HepG2 (cell line): ENCODE measurements at regions not wholly inside any gene's neighbourhood (a gene's known extent, or its start where the extent isn't known, plus 50 kb on each side); places are given as distances from the start of the nearest gene placed in this dataset.

Experiments
- ATAC-seq: fragments of 200-7000 bp; cut with Tn5 transposase; 3 replicates; pipeline ENCODE4 v1.9.1; 2020; ENCODE audit warnings: mild to moderate bottlenecking, moderate library complexity
- BruUV-seq: library from RNA; stranded (reverse); fragments of 400-500 nt; replicated peaks from 2 replicates; lab custom pipeline; 2021; lab: Mats Ljungman, UMichigan
- CTCF ChIA-PET: fragments of 300-600 bp; formaldehyde crosslinking; extraction: SDS; loops from one replicate; lab custom pipeline; 2021; ENCODE audit warnings: low total read pairs, inconsistent platforms, low intra/inter-chr PET ratio; lab: Yijun Ruan, JAX
- POLR2A ChIA-PET: fragments of 350-600 bp; sonication (Branson Sonifier 250); formaldehyde crosslinking; loops from one replicate; lab custom pipeline; 2020; ENCODE audit warnings: antibody characterized with exemption, inconsistent platforms; lab: Yijun Ruan, JAX
- DNase-seq: peaks from one replicate; pipeline ENCODE4 v3.0.0-alpha.2; 2015; ENCODE audit warnings: low spot score
- FAIRE-seq: peaks from 3 replicates; lab custom pipeline; 2011; peaks lifted over from hg19 to GRCh38; lab: Jason Lieb, UNC
- H2AFZ ChIP-seq: one replicate; pipeline ENCODE4 v1.6.1; 2011; ENCODE audit warnings: low read length, inconsistent platforms
- H3K27ac ChIP-seq: fragments of 300-600 bp; 3 replicates; pipeline ENCODE4 v1.8.0; 2011; ENCODE audit warnings: mixed run types, mild to moderate bottlenecking, mixed read lengths, low read length, inconsistent platforms; ENCODE audit not compliant: insufficient read depth; ENCODE audit errors: extremely low read length
- H3K27me3 ChIP-seq, 2 experiments: fragments of 200-600 bp in 1 of 2; 2 replicates in 1 of 2; 3 replicates in 1 of 2; pipeline versions ENCODE4 v1.6.0 to v1.8.0; 2011; ENCODE audit warnings: low read length in 2 of 2, mild to moderate bottlenecking in 2 of 2, moderate library complexity in 2 of 2, inconsistent platforms in 1 of 2; ENCODE audit not compliant: insufficient read depth in 2 of 2, control insufficient read depth in 1 of 2
- H3K36me3 ChIP-seq, 2 experiments: fragments of 200-600 bp in 1 of 2; replicated peaks in 1 of 2; 2 replicates in 1 of 2; 3 replicates in 1 of 2; pipeline versions ENCODE4 v1.5.1 to v1.8.0; 2011; ENCODE audit warnings: low read length in 2 of 2, inconsistent platforms in 1 of 2; ENCODE audit not compliant: insufficient read depth in 2 of 2, control insufficient read depth in 1 of 2
- H3K4me1 ChIP-seq: 2 replicates; pipeline ENCODE4 v1.5.1; 2012; ENCODE audit warnings: low read length, inconsistent platforms; ENCODE audit not compliant: insufficient read depth
- H3K4me2 ChIP-seq: 2 replicates; pipeline ENCODE4 v1.6.0; 2011; ENCODE audit warnings: low read depth, low read length, inconsistent platforms
- H3K4me3 ChIP-seq, 3 experiments: fragments of 200-600 bp in 1 of 3; sonication (generic), shearing (Covaris generic) in 1 of 3; replicated peaks in 1 of 3; 2 replicates each; pipeline ENCODE4 v1.5.1; 2011 to 2016; ENCODE audit warnings: low read length in 3 of 3, inconsistent platforms in 2 of 3, low read depth in 2 of 3, mild to moderate bottlenecking in 2 of 3, control low read depth in 1 of 3, mixed read lengths in 1 of 3; ENCODE audit not compliant: insufficient read depth in 1 of 3
- H3K79me2 ChIP-seq: one replicate; pipeline ENCODE4 v1.6.1; 2011; ENCODE audit warnings: low read length, inconsistent platforms; ENCODE audit not compliant: insufficient read depth
- H3K9ac ChIP-seq: 2 replicates; pipeline ENCODE4 v1.6.0; 2011; ENCODE audit warnings: mild to moderate bottlenecking, low read depth, low read length, inconsistent platforms; ENCODE audit not compliant: insufficient read depth
- H3K9me3 ChIP-seq: 2 replicates; pipeline ENCODE4 v1.5.1; 2012; ENCODE audit warnings: mild to moderate bottlenecking, low read length
- H4K20me1 ChIP-seq: 2 replicates; pipeline ENCODE4 v1.6.0; 2011; ENCODE audit warnings: inconsistent platforms, mild to moderate bottlenecking, low read length, moderate library complexity; ENCODE audit not compliant: insufficient read depth
- CEBPB ChIP-seq: IDR thresholded peaks from 2 replicates; pipeline ENCODE4 v1.6.1; 2011; ENCODE audit warnings: low read depth, low read length, improper control_type of control experiment, borderline replicate concordance
- CEBPG ChIP-seq: IDR thresholded peaks from 2 replicates; pipeline ENCODE4 v1.6.1; 2016
- GABPB1 ChIP-seq: IDR thresholded peaks from 2 replicates; pipeline ENCODE4 v1.6.1; 2016; ENCODE audit warnings: mild to moderate bottlenecking, missing genetic modification reagents, moderate library complexity, missing compliant biosample characterization
- NR2F2 ChIP-seq: IDR thresholded peaks from 2 replicates; pipeline ENCODE4 v1.6.1; 2012; ENCODE audit warnings: low read depth, inconsistent platforms, borderline replicate concordance
- SAFB2 ChIP-seq: sonication (generic); formaldehyde crosslinking; IDR thresholded peaks from 2 replicates; pipeline ENCODE4 v1.5.1; 2020; ENCODE audit warnings: missing genetic modification reagents, low read depth, mild to moderate bottlenecking, borderline replicate concordance
- SIN3B ChIP-seq: fragments of 150-350 bp; IDR thresholded peaks from 2 replicates; pipeline ENCODE4 v1.6.1; 2014; ENCODE audit warnings: low read length
- TBL1XR1 ChIP-seq: fragments of 150-350 bp; IDR thresholded peaks from 2 replicates; pipeline ENCODE4 v1.6.1; 2014; ENCODE audit warnings: borderline replicate concordance, low read length; ENCODE audit not compliant: partially characterized antibody
- ZFY ChIP-seq: sonication (generic); formaldehyde crosslinking; IDR thresholded peaks from 2 replicates; pipeline ENCODE4 v1.4.0; 2020; ENCODE audit warnings: missing genetic modification reagents
- ZKSCAN8 ChIP-seq: IDR thresholded peaks from 2 replicates; pipeline ENCODE4 v1.6.1; 2016; ENCODE audit warnings: borderline replicate concordance, missing genetic modification reagents, missing compliant biosample characterization
- ZNF430 ChIP-seq: sonication (generic); formaldehyde crosslinking; IDR thresholded peaks from 2 replicates; pipeline ENCODE4 v1.9.0; 2021; ENCODE audit warnings: mild to moderate bottlenecking, missing genetic modification reagents
- ZNF687 ChIP-seq: sonication (generic); formaldehyde crosslinking; IDR thresholded peaks from 2 replicates; pipeline ENCODE4 v1.5.1; 2020; ENCODE audit warnings: mild to moderate bottlenecking, missing genetic modification reagents, moderate library complexity
- ZSCAN20 ChIP-seq: sonication (generic); formaldehyde crosslinking; IDR thresholded peaks from 2 replicates; pipeline ENCODE4 v1.4.0; 2020; ENCODE audit warnings: missing genetic modification reagents, mild to moderate bottlenecking, borderline replicate concordance
- WGBS: methylation state at CpG from one replicate; pipeline ENCODE4 v1.1.6; 2017; ENCODE audit warnings: low lambda C conversion rate; 5-methylcytosine and 5-hydroxymethylcytosine counted together
- in situ Hi-C: cut with HindIII; loops from 2 replicates; pipeline ENCODE4 v1.10.0; 2017; ENCODE audit warnings: low pct_unique_long_range_greater_than_20kb; ENCODE audit not compliant: extremely low pct_ligation_motif_present
- intact Hi-C: fragments of 100-400 bp; cut with micrococcal nuclease; formaldehyde crosslinking; loops from one replicate; pipeline ENCODE4 v1.10.0; 2022; ENCODE audit not compliant: unreplicated experiment

GRCh38 chr3:35042210-35042991, 596.9 kb upstream of the ARPP21 start:
- H3K4me1 ChIP-seq, result no peaks in the 10 kb centered on the region
- FAIRE-seq, result no peak
- TF ChIP-seq CEBPB, result 0 out of 2 replicates have a peak, but pooled peaks have one; percentile 2
- no peak for TF ChIP-seq ZFY
- H3K9me3 ChIP-seq, result peaks cover 64% of the 10 kb centered on the region
- no peak for DNase-seq
- 0% methylated on average over 1 of the region's 2 CpGs for WGBS
- no peak for ATAC-seq
- H3K27me3 ChIP-seq, result no peaks in the 10 kb centered on the region
- ChIA-PET CTCF (no interaction called here), POLR2A (no interaction called here)
- no TSS peak for BruUV-seq
- in situ Hi-C loops, result no loop called here
- no peak overlapping the region for H3K27ac ChIP-seq
- intact Hi-C loops, result no loop called here
- no peak overlapping the region for H3K4me3 ChIP-seq
- no peaks in the 10 kb centered on the region for H4K20me1 ChIP-seq
- H3K79me2 ChIP-seq, result no peaks in the 10 kb centered on the region
- H3K4me2 ChIP-seq, result no peak overlapping the region
- no peak overlapping the region for H3K9ac ChIP-seq
- no peak overlapping the region for H2AFZ ChIP-seq
- H3K36me3 ChIP-seq, result no peaks in the 10 kb centered on the region

DNA sequence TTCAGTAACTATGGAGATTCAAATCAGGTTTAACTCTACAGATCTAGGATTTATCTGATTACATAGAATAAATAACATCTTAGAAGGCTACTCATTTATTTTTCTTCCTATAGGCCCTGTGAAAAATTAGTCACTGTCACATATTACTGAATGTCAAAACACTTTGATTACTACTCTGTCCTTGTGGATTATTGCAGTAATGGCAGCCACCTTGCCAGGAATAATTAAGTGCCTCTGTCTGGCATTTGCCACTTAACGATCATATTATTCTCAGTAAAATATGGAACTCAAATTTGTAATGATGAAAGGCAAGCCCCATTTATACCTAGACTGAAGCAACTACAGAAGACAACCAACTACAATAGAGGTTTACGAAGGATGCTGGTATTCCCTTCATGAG, 596.3 kb upstream of the ARPP21 start:
- 13% methylated on average over 2 of the region's 2 CpGs for WGBS
- intact Hi-C loops, result no loop called here
- ChIA-PET POLR2A (no interaction called here), CTCF (no interaction called here)
- Histone ChIP-seq H3K9ac (no peak overlapping the region), H3K9me3 (peaks cover 58% of the 10 kb centered on the region), H3K4me3 (no peak overlapping the region), H3K36me3 (no peaks in the 10 kb centered on the region), H3K79me2 (no peaks in the 10 kb centered on the region), H3K4me1 (no peaks in the 10 kb centered on the region), H4K20me1 (no peaks in the 10 kb centered on the region), H3K27me3 (no peaks in the 10 kb centered on the region), H3K27ac (no peak overlapping the region), H3K4me2 (no peak overlapping the region), H2AFZ (no peak overlapping the region)
- DNase-seq, result no peak
- no TSS peak for BruUV-seq
- no peak for FAIRE-seq
- in situ Hi-C loops, result no loop called here
- ATAC-seq, result no peak
- TF ChIP-seq GABPB1 (CRISPR knock-in tag) (no peak), NR2F2 (no peak), ZSCAN20 (CRISPR knock-in tag) (no peak), SAFB2 (CRISPR knock-in tag) (no peak), TBL1XR1 (no peak), ZKSCAN8 (CRISPR knock-in tag) (no peak), SIN3B (no peak), ZNF430 (CRISPR knock-in tag) (no peak), CEBPG (CRISPR knock-in tag) (no peak), ZNF687 (no peak)
